Lower lobe of right lung (tissue), 2 donors: ENCODE measurements at regions not wholly inside any gene's neighbourhood (a gene's known extent, or its start where the extent isn't known, plus 50 kb on each side); places are given as distances from the start of the nearest gene placed in this dataset.

Experiments used
- ATAC-seq, 2 donors: fragments of 200-7000 bp; cut with Tn5 transposase; one replicate each; pipeline ENCODE4 v1.9.1; 2020 to 2022; ENCODE audit warnings: mild to moderate bottlenecking in 2 of 2, moderate library complexity in 2 of 2
- DNase-seq: peaks from one replicate; pipeline ENCODE4 v3.0.0-alpha.2; 2020
- H3K27ac ChIP-seq: fragments of 200-600 bp; one replicate; pipeline ENCODE4 v1.8.0; 2022
- H3K27me3 ChIP-seq: fragments of 200-600 bp; one replicate; pipeline ENCODE4 v1.8.0; 2022; ENCODE audit warnings: low read depth
- H3K36me3 ChIP-seq: fragments of 200-600 bp; one replicate; pipeline ENCODE4 v1.8.0; 2022; ENCODE audit warnings: mild to moderate bottlenecking
- H3K4me1 ChIP-seq: fragments of 200-600 bp; one replicate; pipeline ENCODE4 v1.8.0; 2022
- H3K4me3 ChIP-seq: fragments of 200-600 bp; one replicate; pipeline ENCODE4 v1.8.0; 2022; ENCODE audit warnings: mild to moderate bottlenecking
- H3K9me3 ChIP-seq: fragments of 200-600 bp; one replicate; pipeline ENCODE4 v1.8.0; 2022
- intact Hi-C: fragments of 100-400 bp; cut with DNase I; formaldehyde crosslinking; loops from one replicate; pipeline ENCODE4 v1.11.0; 2022
- TF ChIP-seq, protein P1 (sequence below): fragments of 200-600 bp; IDR thresholded peaks from one replicate; pipeline ENCODE4 v1.8.0; 2022; ENCODE audit warnings: antibody characterized with exemption, mild to moderate bottlenecking
- donor health status: DM: no; HTN: yes; CAD: no; lungs with severe emphysema.

DNA sequence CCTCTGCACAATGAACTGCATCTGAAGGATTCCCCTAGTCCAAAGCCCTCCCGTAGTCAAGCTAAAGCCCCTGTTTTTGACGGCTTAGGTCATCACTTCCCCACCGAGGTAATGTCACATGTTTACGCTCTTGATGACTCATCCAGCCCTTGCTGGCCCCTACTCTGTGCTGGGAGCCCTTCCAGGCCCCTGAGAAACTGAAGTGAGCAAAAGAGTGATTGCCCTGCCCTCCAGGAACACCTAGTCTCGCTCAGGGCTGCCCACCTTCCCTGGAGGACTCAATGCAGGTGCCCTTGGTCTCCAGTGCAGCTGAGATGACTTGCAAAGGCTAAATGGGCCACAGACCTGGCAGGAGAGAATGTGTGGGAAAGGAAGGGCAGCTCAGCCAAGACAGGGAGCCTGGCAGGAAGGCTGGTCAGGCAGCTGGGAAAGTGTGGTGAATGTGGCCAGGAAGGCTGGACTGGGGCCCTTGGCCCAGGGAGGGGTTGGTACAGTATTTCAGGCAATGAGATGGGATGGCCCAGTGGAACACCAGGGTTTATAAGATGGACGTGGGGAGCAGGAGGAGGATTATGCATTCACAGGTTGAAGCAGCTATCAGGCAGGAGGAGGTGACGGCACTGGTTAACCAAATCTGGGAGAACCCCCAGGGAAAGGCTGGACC is 345.6 kb downstream of the NPHP4 start:
- peaks cover 23% of the 10 kb centered on the region for H3K27me3 ChIP-seq
- H3K27ac ChIP-seq, result no peak overlapping the region
- TF ChIP-seq, protein P1, sequence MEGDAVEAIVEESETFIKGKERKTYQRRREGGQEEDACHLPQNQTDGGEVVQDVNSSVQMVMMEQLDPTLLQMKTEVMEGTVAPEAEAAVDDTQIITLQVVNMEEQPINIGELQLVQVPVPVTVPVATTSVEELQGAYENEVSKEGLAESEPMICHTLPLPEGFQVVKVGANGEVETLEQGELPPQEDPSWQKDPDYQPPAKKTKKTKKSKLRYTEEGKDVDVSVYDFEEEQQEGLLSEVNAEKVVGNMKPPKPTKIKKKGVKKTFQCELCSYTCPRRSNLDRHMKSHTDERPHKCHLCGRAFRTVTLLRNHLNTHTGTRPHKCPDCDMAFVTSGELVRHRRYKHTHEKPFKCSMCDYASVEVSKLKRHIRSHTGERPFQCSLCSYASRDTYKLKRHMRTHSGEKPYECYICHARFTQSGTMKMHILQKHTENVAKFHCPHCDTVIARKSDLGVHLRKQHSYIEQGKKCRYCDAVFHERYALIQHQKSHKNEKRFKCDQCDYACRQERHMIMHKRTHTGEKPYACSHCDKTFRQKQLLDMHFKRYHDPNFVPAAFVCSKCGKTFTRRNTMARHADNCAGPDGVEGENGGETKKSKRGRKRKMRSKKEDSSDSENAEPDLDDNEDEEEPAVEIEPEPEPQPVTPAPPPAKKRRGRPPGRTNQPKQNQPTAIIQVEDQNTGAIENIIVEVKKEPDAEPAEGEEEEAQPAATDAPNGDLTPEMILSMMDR, result no peak
- no peaks in the 10 kb centered on the region for H3K36me3 ChIP-seq
- no peak for ATAC-seq
- H3K4me3 ChIP-seq, result no peak overlapping the region
- no peaks in the 10 kb centered on the region for H3K9me3 ChIP-seq
- no peak for DNase-seq
- H3K4me1 ChIP-seq, result no peaks in the 10 kb centered on the region
- intact Hi-C loops, result no loop called here

DNA sequence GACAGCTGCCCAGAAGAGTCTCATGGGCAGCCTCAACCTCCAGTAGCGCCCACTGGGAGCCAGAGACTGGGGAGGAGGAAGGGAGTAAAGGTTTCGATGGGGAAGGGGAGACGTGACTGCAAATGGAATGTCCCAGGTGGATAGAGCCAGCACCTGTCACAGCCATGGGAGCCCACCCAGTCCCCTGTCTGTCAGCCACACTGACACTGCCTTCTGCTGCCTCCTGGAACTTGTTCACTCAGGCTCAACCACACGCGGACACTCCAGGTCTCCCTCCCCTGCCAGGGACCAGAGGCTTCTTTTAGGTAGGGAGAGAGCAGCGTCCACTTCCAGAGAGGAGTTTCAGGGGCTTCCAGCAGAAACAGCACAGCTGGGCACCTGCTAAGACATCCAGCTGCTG is 346.3 kb downstream of the NPHP4 start:
- Histone ChIP-seq H3K9me3 (no peaks in the 10 kb centered on the region), H3K4me1 (no peaks in the 10 kb centered on the region), H3K4me3 (no peak overlapping the region), H3K27me3 (peaks cover 22% of the 10 kb centered on the region), H3K27ac (no peak overlapping the region), H3K36me3 (no peaks in the 10 kb centered on the region)
- TF ChIP-seq, protein P1, result no peak
- intact Hi-C loops, result no loop called here
- ATAC-seq (no peak), DNase-seq (no peak)

DNA sequence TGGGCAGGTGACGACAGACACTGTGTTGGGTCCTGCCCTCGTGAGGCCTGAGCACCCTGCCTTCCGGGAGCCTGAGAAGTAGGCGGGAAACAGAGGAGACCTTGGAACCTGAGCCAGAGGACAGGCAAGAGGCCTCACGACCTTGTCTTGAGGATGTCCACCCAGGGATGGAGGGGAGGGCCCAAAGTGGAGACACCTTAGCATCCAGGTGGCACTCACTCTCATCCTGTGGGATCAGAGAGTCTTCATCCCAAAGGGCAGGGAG is 347.2 kb downstream of the NPHP4 start:
- intact Hi-C loops, result no loop called here
- DNase-seq (no peak), ATAC-seq (no peak)
- TF ChIP-seq, protein P1, result no peak
- Histone ChIP-seq H3K9me3 (no peaks in the 10 kb centered on the region), H3K27me3 (peaks cover 24% of the 10 kb centered on the region), H3K27ac (no peak overlapping the region), H3K4me1 (no peaks in the 10 kb centered on the region), H3K36me3 (no peaks in the 10 kb centered on the region), H3K4me3 (no peak overlapping the region)

DNA sequence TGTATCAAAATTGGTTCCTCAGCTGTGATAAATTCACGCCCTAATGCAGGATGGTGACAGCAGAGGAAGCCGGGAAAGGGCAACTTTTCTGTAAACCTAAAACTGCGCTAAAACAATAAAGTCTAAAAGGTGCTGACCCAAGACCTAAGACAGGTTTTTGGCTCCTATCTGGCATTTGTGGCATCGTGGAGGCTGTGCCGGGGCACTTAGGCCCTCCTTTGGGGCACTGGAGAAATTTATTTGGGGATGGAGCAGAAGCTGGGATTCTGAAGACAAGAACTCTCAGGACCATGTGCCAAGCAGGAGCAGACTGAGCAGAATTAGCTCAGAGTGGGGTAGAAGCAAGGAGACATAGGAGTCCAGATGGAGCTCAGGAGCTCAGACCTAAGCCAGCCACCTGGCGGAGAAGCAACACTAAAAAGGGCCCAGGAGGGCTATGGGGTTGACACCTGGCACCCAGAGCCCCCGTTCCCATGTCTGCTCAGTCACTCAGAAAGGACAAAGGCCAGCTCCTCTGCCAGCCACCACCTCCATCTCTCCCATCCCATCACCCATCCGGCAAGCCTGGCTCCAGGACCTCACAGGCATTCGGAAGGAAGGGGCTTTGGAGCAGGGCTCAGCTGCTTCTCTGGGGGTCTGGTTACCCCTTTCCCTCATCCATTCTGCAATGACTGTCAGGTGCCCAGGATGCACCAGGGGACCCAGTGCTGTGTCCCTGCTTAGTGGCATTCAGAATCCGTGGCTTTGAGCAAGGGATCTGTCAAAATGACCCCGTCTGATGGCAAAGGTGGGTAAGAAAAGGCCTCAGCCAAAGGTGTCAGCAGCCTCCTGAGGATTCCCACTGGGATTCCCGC is 347.7 kb downstream of the NPHP4 start:
- no peaks in the 10 kb centered on the region for H3K36me3 ChIP-seq
- no peaks in the 10 kb centered on the region for H3K4me1 ChIP-seq
- H3K9me3 ChIP-seq, result no peaks in the 10 kb centered on the region
- H3K27ac ChIP-seq, result no peak overlapping the region
- H3K27me3 ChIP-seq, result peaks cover 18% of the 10 kb centered on the region
- TF ChIP-seq, protein P1, result no peak
- H3K4me3 ChIP-seq, result no peak overlapping the region
- DNase-seq, result no peak
- ATAC-seq, result no peak
- intact Hi-C loops, result no loop called here

DNA sequence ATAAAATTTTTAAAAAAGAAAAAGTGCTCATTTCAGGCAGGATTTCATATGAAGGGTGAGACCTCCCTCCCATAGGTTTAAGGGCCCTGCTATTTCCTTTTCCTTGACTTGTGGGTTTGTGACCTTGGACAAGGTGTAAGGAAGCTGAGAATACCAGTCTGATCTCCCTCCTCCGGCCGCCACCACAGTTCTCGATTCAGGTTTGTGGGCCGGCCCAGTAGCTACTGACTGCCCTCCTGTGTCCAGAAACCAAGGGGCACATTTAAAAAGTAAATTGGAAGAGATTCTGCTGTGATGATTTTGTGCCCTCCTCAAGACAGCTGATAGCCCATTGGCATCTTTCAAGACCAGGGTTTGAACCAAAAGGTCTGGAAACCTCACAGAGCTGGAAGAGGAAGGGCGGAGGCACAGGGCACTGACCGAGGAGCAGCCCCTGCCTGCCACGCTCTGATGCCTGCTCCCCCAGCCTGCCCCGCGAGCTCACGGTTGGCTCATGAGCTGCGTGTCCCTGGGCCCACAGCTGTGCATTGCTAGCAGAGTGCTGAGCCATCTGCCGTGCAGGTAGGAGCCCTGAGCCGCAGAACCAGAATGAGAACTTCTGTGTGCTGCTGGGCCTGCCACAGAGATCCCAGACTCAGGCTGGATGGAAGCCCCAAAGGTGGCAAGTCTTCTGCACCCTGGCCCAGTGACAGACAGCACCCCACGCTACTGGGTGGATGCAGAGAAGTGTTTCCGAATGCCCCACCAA is 348.7 kb downstream of the NPHP4 start:
- TF ChIP-seq, protein P1, result no peak
- no peak for ATAC-seq
- no peaks in the 10 kb centered on the region for H3K9me3 ChIP-seq
- peaks cover 22% of the 10 kb centered on the region for H3K27me3 ChIP-seq
- DNase-seq, result no peak
- no peak overlapping the region for H3K27ac ChIP-seq
- no peaks in the 10 kb centered on the region for H3K4me1 ChIP-seq
- H3K4me3 ChIP-seq, result no peak overlapping the region
- no peaks in the 10 kb centered on the region for H3K36me3 ChIP-seq
- intact Hi-C loops, result no loop called here
